Keratinocyte (primary cell): ENCODE measurements at regions not wholly inside any gene's neighbourhood (a gene's known extent, or its start where the extent isn't known, plus 50 kb on each side); places are given as distances from the start of the nearest gene placed in this dataset.

Experiments used
- DNase-seq: peaks from one replicate; pipeline ENCODE4 v3.0.0-alpha.2; 2011; ENCODE audit warnings: low read depth, missing footprints, low spot score
- FAIRE-seq: peaks from 2 replicates; lab custom pipeline; 2011; peaks lifted over from hg19 to GRCh38; lab: Jason Lieb, UNC
- H2AFZ ChIP-seq: 2 replicates; pipeline ENCODE4 v1.6.0; 2012; ENCODE audit warnings: low read length, control low read depth, inconsistent platforms; ENCODE audit not compliant: control insufficient read depth
- H3K27ac ChIP-seq: 2 replicates; pipeline ENCODE4 v1.5.1; 2011; ENCODE audit warnings: low read length; ENCODE audit not compliant: control insufficient read depth, insufficient read depth
- H3K27me3 ChIP-seq: 3 replicates; pipeline ENCODE4 v1.6.0; 2011; ENCODE audit warnings: low read length; ENCODE audit not compliant: control insufficient read depth, insufficient read depth; ENCODE audit errors: extremely low read depth
- H3K36me3 ChIP-seq, 2 experiments: 2 replicates in 1 of 2; 3 replicates in 1 of 2; pipeline ENCODE4 v1.5.1; 2011; ENCODE audit warnings: low read length in 2 of 2, mild to moderate bottlenecking in 1 of 2; ENCODE audit not compliant: control insufficient read depth in 2 of 2, insufficient read depth in 2 of 2; ENCODE audit errors: extremely low read depth in 1 of 2
- H3K4me1 ChIP-seq: 3 replicates; pipeline ENCODE4 v1.5.1; 2011; ENCODE audit warnings: low read length; ENCODE audit not compliant: control insufficient read depth, insufficient read depth; ENCODE audit errors: extremely low read depth
- H3K4me2 ChIP-seq: 3 replicates; pipeline ENCODE4 v1.6.0; 2011; ENCODE audit warnings: low read depth, low read length; ENCODE audit not compliant: control insufficient read depth, insufficient read depth; ENCODE audit errors: extremely low read depth
- H3K4me3 ChIP-seq, 3 experiments: fragments of 200-600 bp in 1 of 3; sonication (generic) in 1 of 3; 2 replicates in 2 of 3; 3 replicates in 1 of 3; pipeline ENCODE4 v1.5.1; 2011 to 2016; ENCODE audit warnings: low read length in 3 of 3, mild to moderate bottlenecking in 3 of 3, control low read depth in 2 of 3, inconsistent platforms in 1 of 3, low read depth in 1 of 3, mixed read lengths in 1 of 3, mixed run types in 1 of 3, moderate library complexity in 1 of 3; ENCODE audit not compliant: control insufficient read depth in 2 of 3, insufficient read depth in 2 of 3; ENCODE audit errors: extremely low read depth in 1 of 3
- H3K79me2 ChIP-seq: 2 replicates; pipeline ENCODE4 v1.6.0; 2012; ENCODE audit warnings: low read length; ENCODE audit not compliant: control insufficient read depth, insufficient read depth
- H3K9ac ChIP-seq: 3 replicates; pipeline ENCODE4 v1.6.0; 2011; ENCODE audit warnings: low read length; ENCODE audit not compliant: control insufficient read depth, insufficient read depth; ENCODE audit errors: extremely low read depth
- H3K9me1 ChIP-seq: 3 replicates; pipeline ENCODE4 v1.6.0; 2011; ENCODE audit warnings: low read length; ENCODE audit not compliant: control insufficient read depth, insufficient read depth; ENCODE audit errors: extremely low read depth
- H3K9me3 ChIP-seq: 2 replicates; pipeline ENCODE4 v1.5.1; 2012; ENCODE audit warnings: low read depth, low read length; ENCODE audit not compliant: control insufficient read depth
- H4K20me1 ChIP-seq: 3 replicates; pipeline ENCODE4 v1.6.0; 2011; ENCODE audit warnings: low read length; ENCODE audit not compliant: control insufficient read depth, insufficient read depth; ENCODE audit errors: extremely low read depth
- EZH2 ChIP-seq: IDR thresholded peaks from one replicate; pipeline ENCODE4 v1.6.1; 2012; ENCODE audit warnings: inconsistent platforms, mild to moderate bottlenecking, low read length, moderate library complexity
- dilution Hi-C: fragments of 300-500 bp; cut with MboI; formaldehyde crosslinking; loops from one replicate; pipeline ENCODE4 v1.7.0; 2020; ENCODE audit warnings: low sequenced_read_pairs; ENCODE audit not compliant: extremely low pct_ligation_motif_present
- TF ChIP-seq, protein P1 (sequence below), 3 experiments: IDR thresholded peaks in 1 of 3; conservative IDR thresholded peaks in 1 of 3; optimal IDR thresholded peaks in 1 of 3; 2 replicates in 2 of 3; 3 replicates in 1 of 3; pipeline versions ENCODE3 to v1.5.1; 2011; ENCODE audit warnings: low read length in 3 of 3, mild to moderate bottlenecking in 3 of 3, moderate library complexity in 2 of 3, control low read depth in 1 of 3, inconsistent platforms in 1 of 3; ENCODE audit not compliant: insufficient read depth in 2 of 3; ENCODE audit errors: extremely low read depth in 1 of 3

GRCh38 chr5:21049901-21050300, 1061.9 kb upstream of the CDH18 start:
- Histone ChIP-seq H3K79me2 (no peaks in the 10 kb centered on the region), H3K4me2 (no peak overlapping the region), H2AFZ (no peak overlapping the region), H3K27ac (no peak overlapping the region), H3K27me3 (no peaks in the 10 kb centered on the region), H4K20me1 (no peaks in the 10 kb centered on the region), H3K9me3 (no peaks in the 10 kb centered on the region), H3K9ac (no peak overlapping the region), H3K9me1 (no peaks in the 10 kb centered on the region), H3K36me3 (no peaks in the 10 kb centered on the region), H3K4me3 (no peak overlapping the region), H3K4me1 (no peaks in the 10 kb centered on the region)
- FAIRE-seq (no peak), DNase-seq (no peak)
- TF ChIP-seq, protein P1, sequence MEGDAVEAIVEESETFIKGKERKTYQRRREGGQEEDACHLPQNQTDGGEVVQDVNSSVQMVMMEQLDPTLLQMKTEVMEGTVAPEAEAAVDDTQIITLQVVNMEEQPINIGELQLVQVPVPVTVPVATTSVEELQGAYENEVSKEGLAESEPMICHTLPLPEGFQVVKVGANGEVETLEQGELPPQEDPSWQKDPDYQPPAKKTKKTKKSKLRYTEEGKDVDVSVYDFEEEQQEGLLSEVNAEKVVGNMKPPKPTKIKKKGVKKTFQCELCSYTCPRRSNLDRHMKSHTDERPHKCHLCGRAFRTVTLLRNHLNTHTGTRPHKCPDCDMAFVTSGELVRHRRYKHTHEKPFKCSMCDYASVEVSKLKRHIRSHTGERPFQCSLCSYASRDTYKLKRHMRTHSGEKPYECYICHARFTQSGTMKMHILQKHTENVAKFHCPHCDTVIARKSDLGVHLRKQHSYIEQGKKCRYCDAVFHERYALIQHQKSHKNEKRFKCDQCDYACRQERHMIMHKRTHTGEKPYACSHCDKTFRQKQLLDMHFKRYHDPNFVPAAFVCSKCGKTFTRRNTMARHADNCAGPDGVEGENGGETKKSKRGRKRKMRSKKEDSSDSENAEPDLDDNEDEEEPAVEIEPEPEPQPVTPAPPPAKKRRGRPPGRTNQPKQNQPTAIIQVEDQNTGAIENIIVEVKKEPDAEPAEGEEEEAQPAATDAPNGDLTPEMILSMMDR (optimal IDR thresholded peaks at IDR 0.05 in 1 of 3, IDR thresholded peaks at IDR 0.05 in 1 of 3, conservative IDR thresholded peaks at IDR 0.05 in 1 of 3; ENCODE audit: extremely low read depth in 1 of 3, insufficient read depth in 2 of 3, low read length in 3 of 3), result no peak
- TF ChIP-seq EZH2, result no peak
- dilution Hi-C loops, result no loop called here

DNA sequence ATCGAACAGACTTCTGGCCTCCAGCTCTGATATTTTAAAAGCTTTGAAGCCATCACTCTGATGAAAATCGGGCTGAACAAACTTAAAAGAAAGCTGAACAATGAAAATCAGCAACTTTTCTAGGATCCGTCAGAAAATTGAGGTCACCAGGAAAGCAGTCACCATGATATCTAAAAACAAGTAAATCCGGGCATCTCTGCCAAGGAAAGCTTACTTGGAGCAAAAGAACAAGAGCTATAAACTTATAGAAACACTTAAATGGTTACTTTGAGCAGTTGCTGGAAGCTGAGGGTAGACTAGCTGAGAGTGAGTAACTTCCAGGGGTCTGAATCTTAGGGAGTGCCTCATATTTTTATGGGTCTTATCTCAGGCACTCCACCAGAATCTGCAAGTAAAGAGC, 1043.0 kb upstream of the CDH18 start:
- H3K27me3 ChIP-seq, result no peaks in the 10 kb centered on the region
- H3K9me1 ChIP-seq, result no peaks in the 10 kb centered on the region
- H3K36me3 ChIP-seq, result no peaks in the 10 kb centered on the region
- no peaks in the 10 kb centered on the region for H4K20me1 ChIP-seq
- no peak overlapping the region for H3K9ac ChIP-seq
- no peak overlapping the region for H3K4me2 ChIP-seq
- H3K4me1 ChIP-seq, result no peaks in the 10 kb centered on the region
- dilution Hi-C loops, result no loop called here
- no peak for FAIRE-seq
- H3K9me3 ChIP-seq, result no peaks in the 10 kb centered on the region
- H3K4me3 ChIP-seq, result no peak overlapping the region
- no peak overlapping the region for H2AFZ ChIP-seq
- no peaks in the 10 kb centered on the region for H3K79me2 ChIP-seq
- DNase-seq, result no peak
- H3K27ac ChIP-seq, result no peak overlapping the region
- TF ChIP-seq, protein P1 (optimal IDR thresholded peaks at IDR 0.05 in 1 of 3, IDR thresholded peaks at IDR 0.05 in 1 of 3, conservative IDR thresholded peaks at IDR 0.05 in 1 of 3; ENCODE audit: extremely low read depth in 1 of 3, insufficient read depth in 2 of 3, low read length in 3 of 3), result no peak
- TF ChIP-seq EZH2, result no peak
